K562 (cell line): ENCODE measurements at regions not wholly inside any gene's neighbourhood (a gene's known extent, or its start where the extent isn't known, plus 50 kb on each side); places are given as distances from the start of the nearest gene placed in this dataset.
"Not testable (repeated sequence)": the region's sequence is repeated elsewhere in the genome, so short reads cannot be mapped to it uniquely, and the experiment has no call there.

Experiments used
- CBFA2T2 ChIP-seq: fragments of 450-650 bp; conservative IDR thresholded peaks from 2 replicates; pipeline ENCODE4 v1.6.1; 2017; ENCODE audit warnings: mild to moderate bottlenecking
- CREB5 ChIP-seq: fragments of 250-450 bp; sonication (Bioruptor Pico); IDR thresholded peaks from 2 replicates; pipeline ENCODE4 v1.5.0; 2020; ENCODE audit warnings: mild to moderate bottlenecking
- DDX20 ChIP-seq: fragments of 450-650 bp; IDR thresholded peaks from 2 replicates; pipeline ENCODE4 v1.6.1; 2016; ENCODE audit warnings: missing genetic modification characterization, low read depth, mild to moderate bottlenecking, missing compliant biosample characterization, moderate library complexity
- HMBOX1 ChIP-seq: sonication (generic); IDR thresholded peaks from 2 replicates; pipeline ENCODE4 v1.6.1; 2016
- L3MBTL2 ChIP-seq: fragments of 450-650 bp; IDR thresholded peaks from 2 replicates; pipeline ENCODE4 v1.6.1; 2016; ENCODE audit warnings: mild to moderate bottlenecking, moderate library complexity
- MECOM ChIP-seq: fragments of 250-450 bp; sonication (Bioruptor Pico); IDR thresholded peaks from 2 replicates; pipeline ENCODE4 v1.8.0; 2022; ENCODE audit warnings: inconsistent platforms
- MTA1 ChIP-seq: fragments of 450-650 bp; IDR thresholded peaks from 2 replicates; pipeline ENCODE4 v1.6.1; 2017; ENCODE audit warnings: borderline replicate concordance
- NCOR1 ChIP-seq: fragments of 450-650 bp; IDR thresholded peaks from 2 replicates; pipeline ENCODE4 v1.6.1; 2016; ENCODE audit warnings: mild to moderate bottlenecking, moderate library complexity
- SNAPC5 ChIP-seq: fragments of 250-450 bp; sonication (Bioruptor Pico); IDR thresholded peaks from 2 replicates; pipeline ENCODE4 v1.8.0; 2021; ENCODE audit warnings: moderate library complexity, mild to moderate bottlenecking, inconsistent platforms
- SOX6 ChIP-seq: fragments of 450-650 bp; IDR thresholded peaks from 2 replicates; pipeline ENCODE4 v1.6.1; 2014; ENCODE audit warnings: mild to moderate bottlenecking
- STAT5B ChIP-seq: fragments of 250-450 bp; sonication (Bioruptor Pico); IDR thresholded peaks from 2 replicates; pipeline ENCODE4 v1.8.0; 2021; ENCODE audit warnings: mild to moderate bottlenecking, inconsistent platforms
- ZBTB12 ChIP-seq: fragments of 250-450 bp; sonication (Bioruptor Pico); IDR thresholded peaks from 2 replicates; pipeline ENCODE4 v1.4.0; 2020
- ZBTB9 ChIP-seq: fragments of 450-650 bp; formaldehyde crosslinking; IDR thresholded peaks from 2 replicates; pipeline ENCODE4 v1.4.0; 2020; ENCODE audit warnings: mild to moderate bottlenecking, moderate library complexity
- ZNF134 ChIP-seq: fragments of 250-450 bp; sonication (Bioruptor Pico); conservative IDR thresholded peaks from 2 replicates; pipeline ENCODE4 v1.4.0; 2020
- ZNF140 ChIP-seq: fragments of 250-450 bp; sonication (Bioruptor Pico); IDR thresholded peaks from 2 replicates; pipeline ENCODE4 v1.8.0; 2021; ENCODE audit warnings: moderate library complexity, mild to moderate bottlenecking, inconsistent platforms
- ZNF23 ChIP-seq: fragments of 250-450 bp; sonication (Bioruptor Pico); IDR thresholded peaks from 2 replicates; pipeline ENCODE4 v1.4.0; 2020; ENCODE audit warnings: mild to moderate bottlenecking
- ZNF354B ChIP-seq: fragments of 250-450 bp; sonication (Bioruptor Pico); IDR thresholded peaks from 2 replicates; pipeline ENCODE4 v1.4.0; 2020
- ZNF41 ChIP-seq: fragments of 250-450 bp; sonication (Bioruptor Pico); conservative IDR thresholded peaks from 2 replicates; pipeline ENCODE4 v1.4.0; 2020; ENCODE audit warnings: mild to moderate bottlenecking
- ZNF644 ChIP-seq: fragments of 200-800 bp; sonication (Bioruptor generic); IDR thresholded peaks from 2 replicates; pipeline ENCODE4 v1.6.1; 2016; ENCODE audit warnings: low read depth, missing genetic modification characterization, missing compliant biosample characterization
- ZNF699 ChIP-seq: fragments of 250-450 bp; sonication (Bioruptor Pico); IDR thresholded peaks from 2 replicates; pipeline ENCODE4 v1.8.0; 2021; ENCODE audit warnings: mild to moderate bottlenecking, moderate library complexity; ENCODE audit not compliant: insufficient replicate concordance
- ZNF740 ChIP-seq, 3 experiments: fragments of 200-800 bp in 1 of 3; sonication (Bioruptor generic) in 1 of 3; sonication (generic) in 1 of 3; formaldehyde crosslinking in 1 of 3; IDR thresholded peaks; 2 replicates each; pipeline versions ENCODE4 v1.6.1 to v1.8.0; 2016 to 2022; ENCODE audit warnings: mild to moderate bottlenecking in 2 of 3, missing compliant biosample characterization in 2 of 3, missing genetic modification characterization in 2 of 3, missing genetic modification reagents in 1 of 3

- peak; percentile 60; the same call in 1 of the 2 replicates for TF ChIP-seq ZNF644 (tag)
- peak; percentile 38; the same call in 1 of the 2 replicates for TF ChIP-seq SNAPC5 (CRISPR knock-in tag)
- TF ChIP-seq ZNF23 (CRISPR knock-in tag): peak; percentile 78; the same call in 1 of the 2 replicates
- peak; percentile 83; the same call in 1 of the 2 replicates for TF ChIP-seq CREB5
- peak; percentile 65; the same call in 1 of the 2 replicates for TF ChIP-seq ZNF354B (CRISPR knock-in tag)
- TF ChIP-seq ZNF140 (CRISPR knock-in tag): peak; percentile 88
- peak; percentile 72 for TF ChIP-seq NCOR1
- peak; percentile 71 for TF ChIP-seq SOX6
- peak; percentile 51; the same call in 1 of the 2 replicates for TF ChIP-seq ZNF134 (CRISPR knock-in tag)
- 0 out of 2 replicates have a peak, but pooled peaks have one; percentile 39 for TF ChIP-seq HMBOX1
- not testable (repeated sequence) for TF ChIP-seq ZNF740 (CRISPR knock-in tag; IDR thresholded peaks at IDR 0.05)
- peak in 1 of 2 experiments; percentile 88; a peak in 2 of 4 replicates for TF ChIP-seq ZNF740 (tag; IDR thresholded peaks at IDR 0.05)
- peak; percentile 79 for TF ChIP-seq ZNF699 (CRISPR knock-in tag)
- peak; percentile 78; the same call in 1 of the 2 replicates for TF ChIP-seq ZBTB9 (CRISPR knock-in tag)
- TF ChIP-seq STAT5B (CRISPR knock-in tag): peak; percentile 63; the same call in 1 of the 2 replicates
- TF ChIP-seq ZNF41 (CRISPR knock-in tag): peak; percentile 84
- peak; percentile 96 for TF ChIP-seq DDX20 (tag)
- TF ChIP-seq MECOM (CRISPR knock-in tag): peak; percentile 85; the same call in 1 of the 2 replicates
- peak; percentile 88 for TF ChIP-seq L3MBTL2
- peak; percentile 86 for TF ChIP-seq CBFA2T2
- TF ChIP-seq MTA1: peak; percentile 62
- 0 out of 2 replicates have a peak, but pooled peaks have one; percentile 47 for TF ChIP-seq ZBTB12 (CRISPR knock-in tag)
These were observed 136.9 kb downstream of the OR2B2 start (continued) for GRCh38 chr6:27775138-27775795.
